Body of pancreas (tissue), 4 donors: ENCODE measurements at regions not wholly inside any gene's neighbourhood (a gene's known extent, or its start where the extent isn't known, plus 50 kb on each side); places are given as distances from the start of the nearest gene placed in this dataset.

ENCODE experiments used
- CTCF ChIP-seq, 7 experiments: fragments of 450-650 bp in 4 of 7; fragments of 200-600 bp in 3 of 7; sonication (generic) in 3 of 7; IDR thresholded peaks; one replicate each; pipeline ENCODE4 v1.5.1; 2016 to 2019; ENCODE audit warnings: antibody characterized with exemption in 7 of 7
- POLR2A ChIP-seq, 3 donors: fragments of 450-650 bp; IDR thresholded peaks; one replicate each; pipeline ENCODE4 v1.6.1; 2016; ENCODE audit warnings: antibody characterized with exemption in 3 of 3, mild to moderate bottlenecking in 2 of 3

GRCh38 chr9:14485366-14485765 lies 171.4 kb upstream of the NFIB start:
- TF ChIP-seq CTCF (IDR thresholded peaks at IDR 0.05) (no peak), POLR2A (IDR thresholded peaks at IDR 0.05) (no peak)
